KMS-11 (cell line): ENCODE measurements at regions not wholly inside any gene's neighbourhood (a gene's known extent, or its start where the extent isn't known, plus 50 kb on each side); places are given as distances from the start of the nearest gene placed in this dataset.

ENCODE experiments used
- H2AFZ ChIP-seq: fragments of 200-600 bp; sonication (generic); 2 replicates; pipeline ENCODE4 v1.6.1; 2016; ENCODE audit warnings: antibody characterized with exemption, mixed run types, low read depth
- H3K27ac ChIP-seq: fragments of 200-600 bp; sonication (generic); 2 replicates; pipeline ENCODE4 v1.6.1; 2016; ENCODE audit warnings: mild to moderate bottlenecking, mixed run types
- H3K27me3 ChIP-seq: fragments of 200-600 bp; sonication (generic); 2 replicates; pipeline ENCODE4 v1.6.1; 2017; ENCODE audit warnings: mild to moderate bottlenecking, low read depth, mixed run types, moderate library complexity; ENCODE audit not compliant: insufficient read depth
- H3K36me3 ChIP-seq: fragments of 200-600 bp; sonication (generic); 2 replicates; pipeline ENCODE4 v1.6.1; 2017; ENCODE audit warnings: mild to moderate bottlenecking, mixed run types; ENCODE audit not compliant: insufficient read depth
- H3K4me1 ChIP-seq: fragments of 200-600 bp; sonication (generic); 2 replicates; pipeline ENCODE4 v1.6.1; 2016; ENCODE audit warnings: mild to moderate bottlenecking, low read depth, mixed run types; ENCODE audit not compliant: poor library complexity, severe bottlenecking
- H3K4me2 ChIP-seq: fragments of 200-600 bp; sonication (generic); 2 replicates; pipeline ENCODE4 v1.7.0; 2016; ENCODE audit warnings: mild to moderate bottlenecking, mixed run types
- H3K4me3 ChIP-seq: fragments of 200-600 bp; sonication (generic); IDR thresholded peaks from 2 replicates; pipeline ENCODE4 v1.6.1; 2017; ENCODE audit warnings: low read depth, low read length, mixed read lengths; ENCODE audit not compliant: insufficient read depth
- H3K79me2 ChIP-seq: fragments of 200-600 bp; sonication (generic); 2 replicates; pipeline ENCODE4 v1.6.1; 2016; ENCODE audit warnings: low read depth, mixed run types; ENCODE audit not compliant: insufficient read depth
- H3K9ac ChIP-seq: fragments of 200-600 bp; sonication (generic); 2 replicates; pipeline ENCODE4 v1.6.1; 2016; ENCODE audit warnings: mild to moderate bottlenecking, mixed run types
- H4K20me1 ChIP-seq: fragments of 200-600 bp; sonication (generic); 2 replicates; pipeline ENCODE4 v1.6.1; 2016; ENCODE audit warnings: mild to moderate bottlenecking, mixed run types; ENCODE audit not compliant: insufficient read depth
- TF ChIP-seq, protein P1 (sequence below): fragments of 200-600 bp; sonication (generic); conservative IDR thresholded peaks from 2 replicates; pipeline ENCODE4 v1.6.1; 2017; ENCODE audit warnings: low read depth, mild to moderate bottlenecking, antibody characterized with exemption, low read length, moderate library complexity, mixed read lengths

GRCh38 chr2:165011199-165011598 lies 55.9 kb upstream of the SLC38A11 start:
- Histone ChIP-seq H3K27me3 (no peaks in the 10 kb centered on the region), H3K79me2 (no peaks in the 10 kb centered on the region), H2AFZ (no peak overlapping the region), H3K4me2 (no peak overlapping the region), H3K4me1 (no peaks in the 10 kb centered on the region), H4K20me1 (no peaks in the 10 kb centered on the region), H3K9ac (no peak overlapping the region), H3K36me3 (no peaks in the 10 kb centered on the region), H3K4me3 (no peak overlapping the region), H3K27ac (no peak overlapping the region)
- TF ChIP-seq, protein P1, sequence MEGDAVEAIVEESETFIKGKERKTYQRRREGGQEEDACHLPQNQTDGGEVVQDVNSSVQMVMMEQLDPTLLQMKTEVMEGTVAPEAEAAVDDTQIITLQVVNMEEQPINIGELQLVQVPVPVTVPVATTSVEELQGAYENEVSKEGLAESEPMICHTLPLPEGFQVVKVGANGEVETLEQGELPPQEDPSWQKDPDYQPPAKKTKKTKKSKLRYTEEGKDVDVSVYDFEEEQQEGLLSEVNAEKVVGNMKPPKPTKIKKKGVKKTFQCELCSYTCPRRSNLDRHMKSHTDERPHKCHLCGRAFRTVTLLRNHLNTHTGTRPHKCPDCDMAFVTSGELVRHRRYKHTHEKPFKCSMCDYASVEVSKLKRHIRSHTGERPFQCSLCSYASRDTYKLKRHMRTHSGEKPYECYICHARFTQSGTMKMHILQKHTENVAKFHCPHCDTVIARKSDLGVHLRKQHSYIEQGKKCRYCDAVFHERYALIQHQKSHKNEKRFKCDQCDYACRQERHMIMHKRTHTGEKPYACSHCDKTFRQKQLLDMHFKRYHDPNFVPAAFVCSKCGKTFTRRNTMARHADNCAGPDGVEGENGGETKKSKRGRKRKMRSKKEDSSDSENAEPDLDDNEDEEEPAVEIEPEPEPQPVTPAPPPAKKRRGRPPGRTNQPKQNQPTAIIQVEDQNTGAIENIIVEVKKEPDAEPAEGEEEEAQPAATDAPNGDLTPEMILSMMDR: no peak

DNA sequence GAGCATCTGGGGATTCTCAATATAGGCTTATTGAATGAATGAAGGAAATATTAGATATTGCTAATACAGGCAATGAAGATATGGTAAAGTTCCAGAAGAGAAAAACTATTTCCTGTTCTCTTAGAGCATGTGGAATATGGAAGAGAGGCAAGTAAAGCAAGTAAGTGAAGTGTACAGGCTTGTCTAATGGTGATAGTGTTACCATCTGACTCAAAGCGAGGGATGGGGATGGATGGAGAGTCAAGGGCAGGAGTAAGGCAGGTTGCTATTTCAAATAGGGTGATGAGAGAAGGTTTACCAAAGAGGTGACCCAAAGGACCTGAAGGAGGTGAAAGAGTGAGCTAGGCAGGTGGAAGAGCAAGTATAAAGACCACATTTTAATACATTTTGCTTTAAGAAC lies 55.2 kb upstream of the SLC38A11 start:
- H3K79me2 ChIP-seq: no peaks in the 10 kb centered on the region
- H3K27ac ChIP-seq: no peak overlapping the region
- H3K4me2 ChIP-seq: no peak overlapping the region
- no peaks in the 10 kb centered on the region for H3K27me3 ChIP-seq
- H3K9ac ChIP-seq: no peak overlapping the region
- H3K4me3 ChIP-seq: no peak overlapping the region
- no peaks in the 10 kb centered on the region for H3K4me1 ChIP-seq
- no peak overlapping the region for H2AFZ ChIP-seq
- TF ChIP-seq, protein P1: no peak
- no peaks in the 10 kb centered on the region for H3K36me3 ChIP-seq
- H4K20me1 ChIP-seq: no peaks in the 10 kb centered on the region

DNA sequence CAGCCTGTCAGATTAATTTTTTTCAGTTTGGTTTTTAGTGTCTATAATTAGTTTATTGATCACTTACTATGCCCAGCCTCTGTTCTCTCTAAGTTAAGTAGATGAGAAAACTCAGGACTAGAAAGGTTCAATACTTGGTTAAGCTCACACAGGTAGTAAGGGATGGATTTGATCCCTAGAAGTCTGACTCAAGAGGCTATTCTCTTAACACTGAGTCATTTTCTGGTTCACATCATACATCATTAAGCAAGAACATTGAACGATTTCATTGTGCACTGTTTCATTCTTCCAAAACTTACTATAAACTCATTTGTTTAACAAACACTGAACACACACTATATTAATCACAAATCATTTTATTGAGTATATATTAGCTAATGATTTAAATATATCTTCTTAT lies 54.1 kb upstream of the SLC38A11 start:
- no peak overlapping the region for H3K4me2 ChIP-seq
- H3K27me3 ChIP-seq: no peaks in the 10 kb centered on the region
- H2AFZ ChIP-seq: no peak overlapping the region
- H3K4me3 ChIP-seq: no peak overlapping the region
- H3K79me2 ChIP-seq: no peaks in the 10 kb centered on the region
- no peak overlapping the region for H3K9ac ChIP-seq
- no peaks in the 10 kb centered on the region for H4K20me1 ChIP-seq
- TF ChIP-seq, protein P1: no peak
- no peaks in the 10 kb centered on the region for H3K4me1 ChIP-seq
- no peaks in the 10 kb centered on the region for H3K36me3 ChIP-seq
- H3K27ac ChIP-seq: no peak overlapping the region

DNA sequence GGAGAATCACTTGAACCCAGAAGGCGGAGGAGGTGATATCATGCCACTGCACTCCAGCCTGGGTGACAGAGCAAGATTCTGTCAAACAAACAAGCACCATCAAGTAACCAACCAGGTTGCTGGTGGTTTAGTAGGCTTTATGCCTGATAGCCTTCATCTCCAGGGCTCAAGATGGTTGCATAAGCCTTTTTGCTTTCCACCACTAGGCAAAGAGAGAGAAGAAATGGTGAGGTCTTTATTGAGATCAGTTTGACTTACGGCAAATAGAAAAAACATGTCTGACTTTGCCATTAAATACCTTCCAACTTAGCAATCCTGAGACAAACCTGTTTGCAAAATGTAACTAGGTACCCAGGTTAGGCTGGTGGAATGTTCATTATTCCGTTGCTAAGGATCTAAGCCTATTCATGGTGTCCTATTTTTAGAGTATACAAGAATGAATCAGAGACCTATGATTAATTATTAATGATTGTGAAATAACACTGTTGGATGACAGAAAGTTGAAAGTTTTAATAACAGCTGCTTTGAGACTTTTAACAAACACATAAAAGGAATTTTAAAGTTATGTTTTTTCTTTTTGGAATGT lies 53.5 kb upstream of the SLC38A11 start:
- no peak overlapping the region for H3K4me2 ChIP-seq
- H3K9ac ChIP-seq: no peak overlapping the region
- no peaks in the 10 kb centered on the region for H3K79me2 ChIP-seq
- no peaks in the 10 kb centered on the region for H3K27me3 ChIP-seq
- H3K27ac ChIP-seq: no peak overlapping the region
- no peaks in the 10 kb centered on the region for H4K20me1 ChIP-seq
- H3K36me3 ChIP-seq: no peaks in the 10 kb centered on the region
- TF ChIP-seq, protein P1: no peak
- H3K4me3 ChIP-seq: no peak overlapping the region
- H3K4me1 ChIP-seq: no peaks in the 10 kb centered on the region
- H2AFZ ChIP-seq: no peak overlapping the region
